ENCODE measurements at regions not wholly inside any gene's neighbourhood (a gene's known extent, or its start where the extent isn't known, plus 50 kb on each side); places are given as distances from the start of the nearest gene placed in this dataset.

DNA sequence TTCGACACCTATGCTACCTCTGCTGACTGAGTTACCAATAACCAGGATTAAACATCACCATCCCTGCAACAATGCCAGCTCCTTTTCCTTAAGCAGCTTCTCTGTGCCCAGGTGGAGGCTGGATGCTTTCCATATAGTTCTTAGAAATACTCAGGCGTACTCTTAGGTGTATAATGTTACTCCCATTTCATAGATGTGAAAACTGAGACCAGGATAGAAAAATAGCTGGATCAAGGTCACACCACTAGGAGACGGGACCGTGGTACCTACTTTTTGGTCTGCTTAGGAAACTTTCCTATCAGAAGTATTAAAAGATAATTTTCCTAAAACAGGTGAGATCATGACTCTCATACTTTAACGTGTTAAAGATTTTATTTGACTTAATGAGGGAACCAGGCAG lies 141.7 kb upstream of the RPL38 start:
- Histone ChIP-seq H3K79me2 (ENCODE audit: control insufficient read depth in 1 of 2, insufficient read depth in 2 of 2, low read length in 2 of 2) (no peaks in the 10 kb centered on the region), H2AFZ (ENCODE audit: low read length) (no peak overlapping the region), H3K9ac (replicated peaks in 1 of 4; ENCODE audit: extremely low read depth in 1 of 4, low read depth in 3 of 4, low read length in 3 of 4) (no peak overlapping the region), H3K36me3 (ENCODE audit: control insufficient read depth in 2 of 4, insufficient read depth in 4 of 4, low read length in 3 of 4) (no peaks in the 10 kb centered on the region), H2BK15ac (ENCODE audit: low read length) (no peak overlapping the region), H4K20me1 (replicated peaks in 1 of 2; ENCODE audit: control insufficient read depth in 1 of 2, insufficient read depth in 2 of 2, low read length in 2 of 2) (no peaks in the 10 kb centered on the region), H4K8ac (ENCODE audit: extremely low read depth, insufficient read depth, low read length) (no peak overlapping the region), H3K79me1 (ENCODE audit: low read depth, low read length) (no peaks in the 10 kb centered on the region), H2BK12ac (ENCODE audit: low read depth, low read length) (no peak overlapping the region), H3K27ac (ENCODE audit: low read depth, low read length) (no peak overlapping the region), H2BK20ac (ENCODE audit: low read length) (no peak overlapping the region), H4K91ac (replicated peaks; ENCODE audit: insufficient read length, low read length) (peak overlapping the region; percentile 59), H3K18ac (ENCODE audit: extremely low read depth, low read length) (no peak overlapping the region), H2BK5ac (ENCODE audit: low read depth, low read length) (no peak overlapping the region), H3K23ac (ENCODE audit: insufficient read length) (no peak overlapping the region), H3K4me3 (ENCODE audit: extremely low read depth in 1 of 4, insufficient read depth in 2 of 4, low read depth in 3 of 4, low read length in 4 of 4) (no peak overlapping the region), H2BK120ac (replicated peaks; ENCODE audit: low read depth, low read length) (no peak overlapping the region), H3K56ac (replicated peaks; ENCODE audit: insufficient read length, low read depth, low read length) (no peak overlapping the region), H3K4ac (replicated peaks; ENCODE audit: insufficient read length, low read depth, low read length) (no peak overlapping the region), H3K14ac (ENCODE audit: insufficient read length) (no peak overlapping the region), H3K23me2 (ENCODE audit: low read depth, low read length) (no peaks in the 10 kb centered on the region; the same call in 1 of the 2 replicates), H3K4me2 (ENCODE audit: insufficient read depth in 1 of 2, low read depth in 2 of 2, low read length in 2 of 2) (no peak overlapping the region), H3K9me3 (ENCODE audit: insufficient read depth in 2 of 2, low read depth in 1 of 2, low read length in 1 of 2) (peaks cover 0 to 4% of the 10 kb centered on the region in 2 experiments; a peak in 1 of 4 replicates), H4K5ac (ENCODE audit: insufficient read length, low read depth, low read length) (no peak overlapping the region), H3K4me1 (replicated peaks in 1 of 4; ENCODE audit: control insufficient read depth in 3 of 4, insufficient read depth in 4 of 4, low read length in 3 of 4) (peaks cover 0 to 7% (median 0%) of the 10 kb centered on the region in 4 experiments; a peak in 1 of 7 replicates), H2AK5ac (ENCODE audit: low read depth, low read length) (no peak overlapping the region), H3K27me3 (replicated peaks in 1 of 4; ENCODE audit: control insufficient read depth in 3 of 4, extremely low read depth in 1 of 4, insufficient read depth in 3 of 4, low read length in 3 of 4) (no peaks in the 10 kb centered on the region; a peak in 1 of 7 replicates)
- TF ChIP-seq TAF7 (optimal IDR thresholded peaks at IDR 0.05; ENCODE audit: borderline replicate concordance, low read depth, low read length), result no peak
- no peak for TF ChIP-seq SUZ12 (IDR thresholded peaks at IDR 0.05; ENCODE audit: low read length)
- no peak for TF ChIP-seq TBP (IDR thresholded peaks at IDR 0.05; ENCODE audit: low read depth, low read length)
- no peak for TF ChIP-seq ATF2 (IDR thresholded peaks at IDR 0.05; ENCODE audit: low read length)
- no peak for TF ChIP-seq ASH2L (IDR thresholded peaks at IDR 0.05; ENCODE audit: low read length)
- TF ChIP-seq KDM1A (IDR thresholded peaks at IDR 0.05; ENCODE audit: borderline replicate concordance, low read length), result peak; percentile 56; the same call in 1 of the 2 replicates
- TF ChIP-seq, protein P1, sequence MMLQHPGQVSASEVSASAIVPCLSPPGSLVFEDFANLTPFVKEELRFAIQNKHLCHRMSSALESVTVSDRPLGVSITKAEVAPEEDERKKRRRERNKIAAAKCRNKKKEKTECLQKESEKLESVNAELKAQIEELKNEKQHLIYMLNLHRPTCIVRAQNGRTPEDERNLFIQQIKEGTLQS (IDR thresholded peaks at IDR 0.05; ENCODE audit: insufficient read depth, low read depth, low read length), result no peak
- WGBS, 2 experiments (ENCODE audit: extremely low coverage in 1 of 2, insufficient coverage in 1 of 2, insufficient read length in 1 of 2, insufficient replicate concordance in 2 of 2, low coverage in 1 of 2, low lambda C conversion rate in 2 of 2, missing lambda C conversion rate in 1 of 2), result 79% methylated on average over 5 of the region's 5 CpGs; no CpG with 5 or more reads in 1 of the 2 experiments
- DNase-seq (ENCODE audit: low read depth in 1 of 2, low spot score in 2 of 2), result no peak
- no peak for FAIRE-seq
- CTCF ChIA-PET (ENCODE audit: partially characterized antibody), result interaction anchor here (0.8 to 9.7 kb wide), 9 partner anchors 9 to 403 kb away, joined by 3 to 55 read pairs (median 4); no protein-coding TSS in a partner anchor
- POLR2A ChIA-PET (ENCODE audit: partially characterized antibody), result interaction anchor here (1.1 kb wide), 1 partner anchor 28 kb away, joined by 4 read pairs; no protein-coding TSS in a partner anchor
